ENCODE measurements at regions not wholly inside any gene's neighbourhood (a gene's known extent, or its start where the extent isn't known, plus 50 kb on each side); places are given as distances from the start of the nearest gene placed in this dataset.
"Not testable (repeated sequence)": the region's sequence is repeated elsewhere in the genome, so short reads cannot be mapped to it uniquely, and the experiment has no call there.

- DNase-seq (ENCODE audit: extremely low read depth, low read depth) = no peak
Observed at GRCh38 chr17:71830866-71831265, 290.0 kb upstream of the SOX9 start.

GRCh38 chr17:71842986-71843385 is 277.8 kb upstream of the SOX9 start:
- DNase-seq (ENCODE audit: extremely low read depth, low read depth) = no peak

DNA sequence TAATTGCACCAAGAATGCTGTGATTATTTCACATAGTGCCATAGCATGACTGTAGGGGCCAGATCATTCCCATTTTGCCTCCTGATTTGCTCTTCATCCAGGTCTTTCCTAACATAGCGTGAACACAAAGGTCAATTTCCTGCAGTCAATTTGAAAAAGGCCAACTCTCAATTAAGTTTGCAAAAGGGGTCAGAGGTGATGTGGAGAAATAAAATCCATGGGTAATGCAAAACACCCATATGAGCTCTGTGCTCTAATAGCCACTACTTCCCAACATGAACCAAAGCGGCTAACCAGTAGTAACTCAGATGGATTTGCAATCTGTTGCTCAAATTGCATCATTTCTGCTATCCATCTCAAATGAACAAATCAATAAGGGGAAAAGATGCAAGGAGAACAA is 275.5 kb upstream of the SOX9 start:
- no peak for DNase-seq (ENCODE audit: extremely low read depth, low read depth)

GRCh38 chr17:71846561-71847110 is 274.2 kb upstream of the SOX9 start:
- no peak for DNase-seq (ENCODE audit: extremely low read depth, low read depth)

DNA sequence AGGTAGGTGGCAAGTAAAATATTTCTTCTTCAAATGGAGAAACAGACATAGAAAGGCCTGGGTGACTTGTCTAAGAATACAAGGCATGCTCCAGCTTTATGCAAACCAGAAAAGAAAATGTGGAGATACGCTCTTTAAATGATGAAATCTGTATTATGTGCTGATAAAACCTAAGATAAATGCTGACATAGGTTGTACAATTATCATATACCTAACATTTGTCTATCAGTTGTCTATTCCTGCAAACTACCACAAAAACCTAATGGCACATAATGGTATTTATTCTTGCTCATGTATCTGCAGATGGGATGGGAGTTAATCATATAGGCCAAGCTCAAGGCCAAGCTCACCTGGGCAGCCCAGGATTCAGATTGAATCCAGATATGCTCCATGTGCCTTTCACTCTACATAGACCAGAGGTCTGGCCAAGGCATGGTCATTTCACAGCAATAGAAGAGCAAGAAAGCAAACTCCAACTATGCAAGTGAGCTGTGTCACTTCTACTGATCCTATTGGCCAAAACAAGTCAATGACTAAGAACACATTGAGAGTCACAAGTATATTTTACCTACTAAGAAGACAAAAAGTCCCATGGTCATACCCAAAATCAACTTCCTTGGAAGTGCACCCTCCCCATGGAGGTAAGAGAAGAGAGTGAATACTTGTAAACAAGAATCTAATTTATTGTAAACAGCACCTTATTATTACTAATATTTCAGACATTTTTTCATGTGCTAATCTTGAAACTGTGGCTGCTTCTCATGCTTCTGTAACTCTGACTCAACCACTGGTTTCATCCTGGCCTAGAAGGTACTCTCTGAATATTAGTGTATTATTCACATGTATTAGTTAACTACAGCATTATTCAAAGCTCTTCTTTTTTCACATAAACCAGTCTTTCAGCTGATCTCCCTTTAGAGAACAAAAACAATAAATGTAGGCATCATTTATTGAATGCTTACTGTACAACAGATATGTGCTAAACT is 270.7 kb upstream of the SOX9 start:
- DNase-seq (ENCODE audit: extremely low read depth, low read depth) = no peak

- no peak for DNase-seq (ENCODE audit: extremely low read depth, low read depth)
Observed at GRCh38 chr17:71850812-71851211, 270.0 kb upstream of the SOX9 start.

DNA sequence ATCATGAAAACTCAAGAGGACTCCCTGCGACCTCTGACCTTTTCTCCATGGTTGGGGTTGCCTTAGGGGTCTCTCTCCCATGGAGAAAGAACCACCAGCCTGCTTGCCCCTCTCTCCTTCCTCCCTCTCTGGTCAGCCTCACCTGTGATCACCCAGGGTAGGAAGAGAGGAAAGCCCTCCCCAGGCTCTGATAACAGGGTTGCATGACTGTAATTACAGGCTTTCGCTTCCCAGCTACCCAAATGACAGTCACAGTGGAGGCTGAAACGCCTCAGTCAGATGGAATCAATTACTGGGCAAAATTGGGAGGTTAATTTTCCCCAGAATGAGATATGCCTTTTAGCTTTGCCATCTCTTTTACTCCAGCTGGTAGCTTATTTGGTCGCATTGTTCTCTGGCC is 265.8 kb upstream of the SOX9 start:
- DNase-seq (ENCODE audit: extremely low read depth, low read depth) = no peak

GRCh38 chr17:71864755-71865154 is 256.1 kb upstream of the SOX9 start:
- no peak for DNase-seq (ENCODE audit: extremely low read depth, low read depth)

- no peak for DNase-seq (ENCODE audit: extremely low read depth, low read depth)
Observed at GRCh38 chr17:71866095-71866494, 254.7 kb upstream of the SOX9 start.

DNA sequence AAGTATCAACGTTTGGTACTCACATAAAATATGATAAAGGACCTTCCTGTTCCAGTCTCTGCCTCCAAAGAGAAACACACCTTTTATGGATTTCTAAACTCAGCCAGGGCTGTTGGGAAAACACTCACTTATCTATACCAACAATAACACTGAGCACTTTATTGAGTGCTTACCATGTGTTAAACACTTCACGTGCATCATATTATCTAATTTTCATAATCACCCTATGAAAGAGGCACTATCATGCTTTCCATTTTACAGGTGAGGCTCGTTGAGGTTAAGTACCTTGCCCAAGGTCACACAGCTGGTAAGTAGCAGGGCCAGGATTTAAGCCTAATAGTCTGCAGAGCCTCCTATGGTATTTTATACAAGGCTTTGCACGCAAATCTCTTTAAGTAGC is 251.5 kb upstream of the SOX9 start:
- DNase-seq (ENCODE audit: extremely low read depth, low read depth) = no peak

GRCh38 chr17:71869841-71870545 is 250.8 kb upstream of the SOX9 start:
- DNase-seq (ENCODE audit: extremely low read depth, low read depth) = no peak

GRCh38 chr17:71870546-71870862 is 250.3 kb upstream of the SOX9 start:
- DNase-seq (ENCODE audit: extremely low read depth, low read depth) = no peak

DNA sequence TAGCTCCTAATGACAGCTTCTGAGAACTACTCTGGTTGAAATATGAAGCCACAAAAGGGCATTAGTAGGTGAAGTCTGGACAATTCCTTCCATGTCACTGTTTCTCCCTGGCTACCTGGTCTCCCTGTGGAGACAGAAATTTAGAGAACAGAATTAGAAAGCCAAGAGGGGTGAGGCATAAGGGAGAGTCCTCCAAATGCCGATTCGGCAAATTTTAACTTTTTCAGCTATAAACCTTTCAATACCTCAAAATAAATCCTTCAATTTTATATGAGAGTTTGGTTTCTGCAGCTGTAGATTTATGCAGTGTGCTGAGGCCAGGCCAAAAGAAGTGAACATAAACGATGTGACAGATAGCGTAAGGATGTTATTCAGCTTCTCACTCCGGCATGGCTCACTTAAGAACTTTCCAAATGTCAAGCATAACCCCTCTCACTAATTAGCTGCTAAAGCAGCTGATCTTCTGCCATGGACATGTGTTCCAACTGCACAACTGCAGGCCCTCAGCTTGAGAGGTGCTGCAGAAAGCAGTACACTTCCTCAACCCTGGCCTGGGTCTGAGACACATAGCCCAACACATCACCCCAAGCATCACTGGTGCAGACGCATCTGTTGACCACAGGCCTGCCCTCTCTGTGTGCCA is 247.9 kb upstream of the SOX9 start:
- no peak for DNase-seq (ENCODE audit: extremely low read depth, low read depth)

GRCh38 chr17:71874773-71875172 is 246.0 kb upstream of the SOX9 start:
- DNase-seq (ENCODE audit: extremely low read depth, low read depth) = not testable (repeated sequence)

DNA sequence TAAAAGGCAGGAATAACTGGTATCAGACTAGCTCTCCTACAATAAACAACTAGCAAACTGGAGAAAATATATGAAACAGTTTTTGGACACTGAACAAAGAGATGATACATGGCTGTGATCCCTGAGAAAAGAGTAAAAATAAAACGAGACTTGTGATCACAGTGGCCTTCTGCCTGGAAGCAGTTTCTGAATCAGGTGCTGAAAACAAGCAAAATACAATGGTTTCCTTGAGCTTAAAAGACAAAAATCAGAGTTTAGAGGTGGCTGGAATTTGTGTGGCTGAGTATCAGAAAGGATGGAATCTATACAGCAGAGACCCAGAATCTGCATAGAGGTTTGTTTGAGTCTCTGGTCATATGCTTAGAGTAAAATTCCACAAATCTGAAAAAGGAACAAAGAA is 242.5 kb upstream of the SOX9 start:
- DNase-seq (ENCODE audit: extremely low read depth, low read depth) = no peak

DNA sequence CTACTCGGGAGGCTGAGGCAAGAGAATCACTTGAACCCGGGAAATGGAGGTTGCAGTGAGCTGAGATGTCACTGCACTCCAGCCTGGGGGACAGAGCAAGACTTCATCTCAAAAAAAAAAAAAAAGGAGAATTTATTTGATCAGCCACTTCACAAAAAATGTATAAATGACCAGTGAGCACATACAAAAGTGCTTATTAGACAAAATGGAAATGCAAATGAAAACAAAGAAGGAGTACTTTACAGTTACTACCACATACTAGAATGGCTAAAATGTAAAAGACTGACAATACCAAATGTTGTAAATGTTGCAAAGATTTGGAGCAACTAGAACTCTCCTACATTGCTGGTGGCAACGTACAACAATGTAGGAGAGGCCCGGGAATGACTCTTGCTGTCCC is 241.8 kb upstream of the SOX9 start:
- no peak for DNase-seq (ENCODE audit: extremely low read depth, low read depth)

DNA sequence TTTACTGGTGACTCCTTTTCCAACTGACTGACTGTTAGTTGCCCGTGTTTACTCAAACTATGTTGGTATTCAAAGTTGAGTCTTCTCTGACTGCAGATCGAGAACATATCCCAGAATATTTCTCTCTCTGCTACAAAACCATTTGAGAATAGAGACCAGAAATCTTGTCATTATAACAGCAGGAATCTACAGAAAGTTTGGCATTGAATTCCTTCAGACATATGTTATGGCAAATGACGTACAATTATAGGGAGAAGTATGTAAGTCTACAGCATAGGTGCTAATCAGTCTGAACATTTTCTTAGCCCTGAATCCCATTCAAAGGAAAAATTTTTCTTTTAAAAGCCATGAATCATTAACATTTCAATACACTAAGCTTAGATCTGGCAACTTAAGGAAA is 239.8 kb upstream of the SOX9 start:
- DNase-seq (ENCODE audit: extremely low read depth, low read depth) = no peak

DNA sequence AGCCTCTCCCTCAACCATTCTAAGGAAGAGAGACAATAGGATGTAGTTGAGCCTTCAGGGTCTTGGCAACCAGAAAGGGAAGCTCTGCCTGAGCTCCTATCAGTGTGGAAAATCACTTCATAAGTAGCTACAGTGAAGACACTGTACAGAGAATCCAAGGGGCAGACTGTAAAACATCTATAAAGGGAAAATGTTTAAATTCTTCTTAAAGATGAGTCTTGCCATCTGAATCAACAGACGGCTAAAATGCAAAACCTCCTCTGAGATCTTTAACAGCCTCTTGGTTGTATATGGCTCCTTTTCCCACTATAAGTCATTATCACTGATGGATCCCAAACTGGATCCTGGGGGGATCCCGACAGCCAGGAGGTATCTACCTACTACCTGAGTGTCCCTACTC is 239.2 kb upstream of the SOX9 start:
- no peak for DNase-seq (ENCODE audit: extremely low read depth, low read depth)

GRCh38 chr17:71883258-71883657 is 237.6 kb upstream of the SOX9 start:
- no peak for DNase-seq (ENCODE audit: extremely low read depth, low read depth)

- DNase-seq (ENCODE audit: extremely low read depth, low read depth) = no peak
Observed at GRCh38 chr17:71883845-71884244, 237.0 kb upstream of the SOX9 start.

- no peak for DNase-seq (ENCODE audit: extremely low read depth, low read depth)
Observed at GRCh38 chr17:71885662-71886061, 235.2 kb upstream of the SOX9 start.
